ENCODE measurements at regions not wholly inside any gene's neighbourhood (a gene's known extent, or its start where the extent isn't known, plus 50 kb on each side); places are given as distances from the start of the nearest gene placed in this dataset.

DNA sequence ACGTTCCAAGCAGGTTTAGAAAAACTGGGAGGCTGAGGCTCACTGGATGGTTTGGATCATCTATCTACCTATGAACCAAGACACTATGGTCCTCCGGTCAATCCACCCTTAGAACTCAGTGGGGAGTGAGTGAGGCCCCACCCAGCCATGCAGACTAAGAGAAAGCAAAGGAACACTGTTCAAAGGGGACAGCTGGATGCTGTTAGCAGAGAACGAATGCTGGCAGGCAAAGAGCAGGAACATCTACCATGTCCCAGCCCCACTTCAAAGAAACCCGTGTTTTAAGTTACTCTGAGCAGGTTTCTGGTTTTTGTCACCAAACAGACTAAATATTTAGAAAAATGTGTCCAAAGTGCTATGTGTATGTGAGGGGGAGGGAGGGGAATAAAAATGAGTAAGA lies 183.4 kb upstream of the XYLT1 start:
- in situ Hi-C loops (cut with HindIII; ENCODE audit: low sequenced_read_pairs): no loop called here
- no peak for DNase-seq (ENCODE audit: low read depth, low spot score)
- TF ChIP-seq, protein P1, sequence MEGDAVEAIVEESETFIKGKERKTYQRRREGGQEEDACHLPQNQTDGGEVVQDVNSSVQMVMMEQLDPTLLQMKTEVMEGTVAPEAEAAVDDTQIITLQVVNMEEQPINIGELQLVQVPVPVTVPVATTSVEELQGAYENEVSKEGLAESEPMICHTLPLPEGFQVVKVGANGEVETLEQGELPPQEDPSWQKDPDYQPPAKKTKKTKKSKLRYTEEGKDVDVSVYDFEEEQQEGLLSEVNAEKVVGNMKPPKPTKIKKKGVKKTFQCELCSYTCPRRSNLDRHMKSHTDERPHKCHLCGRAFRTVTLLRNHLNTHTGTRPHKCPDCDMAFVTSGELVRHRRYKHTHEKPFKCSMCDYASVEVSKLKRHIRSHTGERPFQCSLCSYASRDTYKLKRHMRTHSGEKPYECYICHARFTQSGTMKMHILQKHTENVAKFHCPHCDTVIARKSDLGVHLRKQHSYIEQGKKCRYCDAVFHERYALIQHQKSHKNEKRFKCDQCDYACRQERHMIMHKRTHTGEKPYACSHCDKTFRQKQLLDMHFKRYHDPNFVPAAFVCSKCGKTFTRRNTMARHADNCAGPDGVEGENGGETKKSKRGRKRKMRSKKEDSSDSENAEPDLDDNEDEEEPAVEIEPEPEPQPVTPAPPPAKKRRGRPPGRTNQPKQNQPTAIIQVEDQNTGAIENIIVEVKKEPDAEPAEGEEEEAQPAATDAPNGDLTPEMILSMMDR (IDR thresholded peaks at IDR 0.05; ENCODE audit: low read depth, low read length): no peak
- H3K4me3 ChIP-seq (ENCODE audit: low read depth, low read length): no peak overlapping the region

DNA sequence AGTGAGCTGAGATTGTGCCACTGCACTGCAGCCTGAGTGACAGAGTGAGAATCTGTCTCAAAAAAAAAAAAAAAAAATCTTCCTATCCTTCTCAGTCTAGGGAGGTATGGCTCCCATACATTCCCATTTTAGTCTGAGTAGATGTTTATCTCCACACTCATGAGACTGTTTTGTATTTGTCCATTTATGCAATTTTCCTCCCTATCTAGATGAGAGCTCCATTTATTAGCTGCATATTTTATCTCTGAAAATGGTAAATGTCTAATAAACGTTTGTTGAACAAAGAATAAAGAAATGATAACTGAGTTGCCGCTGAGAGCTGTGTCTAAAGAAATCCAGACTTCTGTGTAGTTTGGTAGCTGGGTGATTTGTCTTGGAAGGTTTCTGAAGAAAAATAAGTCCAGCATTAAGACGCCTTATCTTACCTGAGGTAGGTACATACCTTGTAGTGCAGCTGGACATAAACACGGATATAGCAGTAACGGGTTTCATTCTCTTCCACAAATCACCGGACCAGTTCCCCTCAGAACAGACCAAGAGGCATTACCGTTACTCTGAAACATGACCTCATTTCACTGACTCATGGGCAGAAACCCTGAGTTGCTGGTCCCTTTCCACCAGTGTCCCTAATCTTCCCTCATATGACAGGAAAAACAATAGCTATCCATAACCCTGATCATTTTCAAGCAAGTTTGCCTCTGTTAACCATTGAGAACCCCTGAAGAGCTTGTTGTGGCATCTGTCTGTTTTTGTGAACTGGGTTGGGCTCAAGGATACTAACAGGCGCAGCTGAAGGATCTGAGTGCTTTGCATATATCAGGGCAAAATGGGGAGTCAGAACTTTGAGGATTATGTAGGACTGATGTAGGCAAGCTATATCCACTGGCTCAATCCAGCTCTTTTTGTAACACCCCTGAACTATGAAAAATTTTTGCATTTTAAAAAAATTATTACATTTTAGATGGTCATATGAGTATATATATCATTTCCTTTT lies 177.4 kb upstream of the XYLT1 start:
- in situ Hi-C loops (cut with HindIII; ENCODE audit: low sequenced_read_pairs): no loop called here
- no peak overlapping the region for H3K4me3 ChIP-seq (ENCODE audit: low read depth, low read length)
- no peak for DNase-seq (ENCODE audit: low read depth, low spot score)
- TF ChIP-seq, protein P1 (IDR thresholded peaks at IDR 0.05; ENCODE audit: low read depth, low read length): no peak

DNA sequence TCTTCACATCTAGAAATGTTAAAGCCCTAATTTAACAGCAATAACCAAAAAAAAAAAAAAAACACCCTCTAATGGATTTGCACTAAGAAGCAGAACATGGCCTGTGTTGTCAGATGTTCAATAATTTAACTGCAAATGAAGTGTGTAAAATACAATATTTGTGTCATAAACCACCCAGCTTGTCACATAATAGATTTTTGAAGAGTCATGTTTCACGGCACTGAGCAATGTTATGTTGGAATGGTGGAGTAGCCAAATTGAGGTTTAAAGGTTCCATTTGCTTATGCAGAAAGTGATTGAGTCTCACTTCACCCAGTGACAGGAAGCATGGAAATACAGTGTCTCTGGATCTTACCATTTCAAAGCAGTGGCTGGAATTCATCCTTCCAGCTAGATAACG lies 173.2 kb upstream of the XYLT1 start:
- DNase-seq (ENCODE audit: low read depth, low spot score): no peak
- in situ Hi-C loops (cut with HindIII; ENCODE audit: low sequenced_read_pairs): no loop called here
- H3K4me3 ChIP-seq (ENCODE audit: low read depth, low read length): no peak overlapping the region
- TF ChIP-seq, protein P1 (IDR thresholded peaks at IDR 0.05; ENCODE audit: low read depth, low read length): no peak

DNA sequence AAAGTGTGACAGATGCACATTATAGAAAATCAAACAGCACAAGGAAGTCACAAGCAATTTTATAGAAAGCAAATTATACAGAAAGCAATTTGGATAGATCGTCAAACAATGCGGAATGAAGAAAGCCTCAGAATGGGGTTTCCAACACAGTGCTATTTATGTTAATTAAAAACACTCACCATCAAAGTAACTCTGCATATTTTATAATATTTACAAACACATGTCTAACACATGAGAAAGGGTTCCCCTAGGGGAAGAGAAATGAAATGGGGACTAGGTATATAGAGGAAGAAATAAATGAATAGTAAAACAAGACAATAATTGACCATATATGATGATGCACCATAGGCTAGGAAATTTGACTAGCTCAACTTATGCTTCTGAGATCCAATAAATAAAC lies 171.2 kb upstream of the XYLT1 start:
- in situ Hi-C loops (cut with HindIII; ENCODE audit: low sequenced_read_pairs): no loop called here
- H3K4me3 ChIP-seq (ENCODE audit: low read depth, low read length): no peak overlapping the region
- TF ChIP-seq, protein P1 (IDR thresholded peaks at IDR 0.05; ENCODE audit: low read depth, low read length): no peak
- no peak for DNase-seq (ENCODE audit: low read depth, low spot score)

DNA sequence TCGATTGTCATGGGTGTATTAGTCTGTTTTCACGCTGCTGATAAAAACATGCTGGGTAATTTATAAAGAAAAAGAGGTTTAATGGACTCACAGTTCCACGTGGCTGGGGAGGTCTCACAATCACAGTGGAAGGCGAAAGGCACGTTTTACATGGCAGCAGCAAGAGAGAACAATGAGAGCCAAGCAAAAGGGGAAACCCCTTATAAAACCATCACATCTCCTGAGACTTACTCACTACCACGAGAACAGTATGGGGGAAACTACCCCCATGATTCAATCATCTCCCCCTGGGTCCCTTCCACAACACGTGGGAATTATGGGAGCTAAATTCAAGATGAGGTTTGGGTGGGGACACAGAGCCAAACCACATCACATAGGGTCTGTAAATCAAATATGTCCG lies 167.4 kb upstream of the XYLT1 start:
- no peak overlapping the region for H3K4me3 ChIP-seq (ENCODE audit: low read depth, low read length)
- TF ChIP-seq, protein P1 (IDR thresholded peaks at IDR 0.05; ENCODE audit: low read depth, low read length): no peak
- no peak for DNase-seq (ENCODE audit: low read depth, low spot score)
- in situ Hi-C loops (cut with HindIII; ENCODE audit: low sequenced_read_pairs): no loop called here

DNA sequence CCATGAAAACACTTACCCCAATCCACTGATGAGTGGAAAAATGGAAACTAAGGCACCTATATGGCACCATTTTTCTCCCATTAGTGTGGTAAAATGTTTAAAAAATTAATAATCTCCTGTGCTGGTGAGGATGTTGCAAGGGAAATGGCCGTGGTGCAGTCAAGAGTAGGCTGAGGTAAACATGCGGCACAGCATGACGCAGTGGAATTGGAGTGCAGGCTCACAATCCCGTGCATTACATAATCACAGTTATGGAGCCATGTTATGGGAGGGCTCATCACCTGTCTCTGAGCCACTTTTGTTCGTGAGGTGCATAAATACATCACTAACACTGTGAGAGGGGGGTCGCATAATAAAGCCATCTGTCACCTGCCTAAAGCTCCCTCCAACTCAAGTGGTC lies 164.4 kb upstream of the XYLT1 start:
- H3K4me3 ChIP-seq (ENCODE audit: low read depth, low read length): no peak overlapping the region
- TF ChIP-seq, protein P1 (IDR thresholded peaks at IDR 0.05; ENCODE audit: low read depth, low read length): no peak
- in situ Hi-C loops (cut with HindIII; ENCODE audit: low sequenced_read_pairs): no loop called here

More for the DNA sequence above, 164.4 kb upstream of the XYLT1 start:
- DNase-seq (ENCODE audit: low read depth, low spot score): no peak

All from astrocyte of the spinal cord (primary cell).